A673 (cell line): ENCODE measurements at regions not wholly inside any gene's neighbourhood (a gene's known extent, or its start where the extent isn't known, plus 50 kb on each side); places are given as distances from the start of the nearest gene placed in this dataset.

Experiments used
- BruUV-seq: library from RNA; stranded (reverse); fragments of 400-500 nt; replicated peaks from 2 replicates; lab custom pipeline; 2021; lab: Mats Ljungman, UMichigan
- CTCF ChIA-PET: fragments of 300-600 bp; sonication (Branson Sonifier 250); formaldehyde crosslinking; loops from one replicate; lab custom pipeline; 2022; ENCODE audit warnings: antibody characterized with exemption; lab: Charles Lee
- POLR2A ChIA-PET: fragments of 300-600 bp; sonication (Branson Sonifier 250); formaldehyde crosslinking; loops from one replicate; lab custom pipeline; 2022; ENCODE audit warnings: antibody characterized with exemption; ENCODE audit not compliant: low non-redundant PET; lab: Charles Lee
- DNase-seq: peaks from one replicate; pipeline ENCODE4 v3.0.0-alpha.2; 2015; ENCODE audit warnings: low spot score
- H3K27ac ChIP-seq: fragments of 200-600 bp; sonication (generic); 2 replicates; pipeline ENCODE4 v1.5.1; 2016; ENCODE audit warnings: mixed run types, low read depth, mild to moderate bottlenecking, mixed read lengths, antibody characterized with exemption, low read length; ENCODE audit not compliant: poor library complexity, severe bottlenecking
- H3K27me3 ChIP-seq: fragments of 200-600 bp; sonication (generic); replicated peaks from 2 replicates; pipeline ENCODE4 v1.6.1; 2017; ENCODE audit warnings: mixed run types, low read depth, mild to moderate bottlenecking, mixed read lengths, antibody characterized with exemption, low read length; ENCODE audit not compliant: insufficient read depth, poor library complexity
- H3K36me3 ChIP-seq: fragments of 200-600 bp; sonication (generic); 2 replicates; pipeline ENCODE4 v1.6.1; 2016; ENCODE audit warnings: mixed run types, mild to moderate bottlenecking, mixed read lengths, antibody characterized with exemption, low read length; ENCODE audit not compliant: insufficient read depth, poor library complexity, severe bottlenecking
- H3K4me1 ChIP-seq: fragments of 200-600 bp; sonication (generic); 2 replicates; pipeline ENCODE4 v1.6.1; 2017; ENCODE audit warnings: mixed run types, mild to moderate bottlenecking, mixed read lengths, antibody characterized with exemption, low read length; ENCODE audit not compliant: insufficient read depth, poor library complexity, severe bottlenecking
- H3K4me3 ChIP-seq: fragments of 200-600 bp; sonication (generic); 2 replicates; pipeline ENCODE4 v1.5.1; 2016; ENCODE audit warnings: low read depth, mixed run types, mild to moderate bottlenecking, mixed read lengths, low read length; ENCODE audit not compliant: poor library complexity, severe bottlenecking
- H3K9me3 ChIP-seq: fragments of 200-600 bp; sonication (generic); 2 replicates; pipeline ENCODE4 v1.6.1; 2016; ENCODE audit warnings: mixed run types, low read depth, mild to moderate bottlenecking, mixed read lengths, antibody characterized with exemption, low read length; ENCODE audit not compliant: poor library complexity, severe bottlenecking
- EZH2 ChIP-seq: fragments of 200-600 bp; sonication (generic); IDR thresholded peaks from 2 replicates; pipeline ENCODE4 v1.6.1; 2017; ENCODE audit warnings: borderline replicate concordance, low read depth, mild to moderate bottlenecking, mixed read lengths, antibody characterized with exemption, low read length; ENCODE audit not compliant: poor library complexity, severe bottlenecking
- intact Hi-C: fragments of 100-400 bp; cut with micrococcal nuclease; formaldehyde crosslinking; loops from one replicate; pipeline ENCODE4 v1.10.0; 2022; ENCODE audit not compliant: unreplicated experiment
- TF ChIP-seq, protein P1 (sequence below): fragments of 300-800, 200-600 bp; sonication (generic); conservative IDR thresholded peaks from 2 replicates; pipeline ENCODE4 v1.5.1; 2017; ENCODE audit warnings: low read depth, mild to moderate bottlenecking, antibody characterized with exemption, low read length, moderate library complexity, mixed read lengths

GRCh38 chr14:83478741-83479140 is 1945.1 kb upstream of the SEL1L start:
- Histone ChIP-seq H3K4me3 (no peak overlapping the region), H3K27me3 (no peaks in the 10 kb centered on the region), H3K4me1 (peaks cover 4% of the 10 kb centered on the region), H3K9me3 (no peaks in the 10 kb centered on the region), H3K36me3 (no peaks in the 10 kb centered on the region), H3K27ac (no peak overlapping the region)
- intact Hi-C loops = no loop called here
- ChIA-PET CTCF (no interaction called here), POLR2A (no interaction called here)
- TF ChIP-seq EZH2 = no peak
- TF ChIP-seq, protein P1, sequence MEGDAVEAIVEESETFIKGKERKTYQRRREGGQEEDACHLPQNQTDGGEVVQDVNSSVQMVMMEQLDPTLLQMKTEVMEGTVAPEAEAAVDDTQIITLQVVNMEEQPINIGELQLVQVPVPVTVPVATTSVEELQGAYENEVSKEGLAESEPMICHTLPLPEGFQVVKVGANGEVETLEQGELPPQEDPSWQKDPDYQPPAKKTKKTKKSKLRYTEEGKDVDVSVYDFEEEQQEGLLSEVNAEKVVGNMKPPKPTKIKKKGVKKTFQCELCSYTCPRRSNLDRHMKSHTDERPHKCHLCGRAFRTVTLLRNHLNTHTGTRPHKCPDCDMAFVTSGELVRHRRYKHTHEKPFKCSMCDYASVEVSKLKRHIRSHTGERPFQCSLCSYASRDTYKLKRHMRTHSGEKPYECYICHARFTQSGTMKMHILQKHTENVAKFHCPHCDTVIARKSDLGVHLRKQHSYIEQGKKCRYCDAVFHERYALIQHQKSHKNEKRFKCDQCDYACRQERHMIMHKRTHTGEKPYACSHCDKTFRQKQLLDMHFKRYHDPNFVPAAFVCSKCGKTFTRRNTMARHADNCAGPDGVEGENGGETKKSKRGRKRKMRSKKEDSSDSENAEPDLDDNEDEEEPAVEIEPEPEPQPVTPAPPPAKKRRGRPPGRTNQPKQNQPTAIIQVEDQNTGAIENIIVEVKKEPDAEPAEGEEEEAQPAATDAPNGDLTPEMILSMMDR = no peak
- BruUV-seq = no TSS peak
- no peak for DNase-seq

DNA sequence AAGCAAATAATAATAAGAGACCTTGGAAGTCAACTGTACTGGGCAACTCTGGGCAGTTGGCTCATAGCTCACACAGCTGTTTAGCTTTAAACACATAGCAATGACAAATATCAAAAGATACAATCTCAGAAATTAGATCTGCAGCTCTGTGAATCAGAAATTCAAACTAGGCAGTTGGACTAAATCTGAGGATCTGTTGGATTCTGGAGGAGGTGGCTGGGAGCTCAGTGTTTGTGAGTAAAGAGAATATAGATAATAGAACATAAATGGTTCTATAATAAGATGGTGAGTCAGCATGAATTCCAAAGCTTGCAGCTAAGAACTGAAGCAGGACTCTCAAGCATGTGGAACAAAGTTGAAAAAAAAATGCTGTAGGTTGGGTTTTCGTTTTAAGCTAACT is 1949.4 kb upstream of the SEL1L start:
- no peak for DNase-seq
- Histone ChIP-seq H3K4me1 (peaks cover 4% of the 10 kb centered on the region), H3K36me3 (no peaks in the 10 kb centered on the region), H3K9me3 (no peaks in the 10 kb centered on the region), H3K4me3 (no peak overlapping the region), H3K27me3 (no peaks in the 10 kb centered on the region), H3K27ac (no peak overlapping the region)
- TF ChIP-seq, protein P1 = no peak
- no peak for TF ChIP-seq EZH2
- CTCF ChIA-PET = no interaction called here
- no TSS peak for BruUV-seq
- POLR2A ChIA-PET = interaction anchor here (0.6 kb wide), 1 partner anchor 791 kb away, joined by 3 read pairs; no protein-coding TSS in a partner anchor
- intact Hi-C loops = no loop called here

DNA sequence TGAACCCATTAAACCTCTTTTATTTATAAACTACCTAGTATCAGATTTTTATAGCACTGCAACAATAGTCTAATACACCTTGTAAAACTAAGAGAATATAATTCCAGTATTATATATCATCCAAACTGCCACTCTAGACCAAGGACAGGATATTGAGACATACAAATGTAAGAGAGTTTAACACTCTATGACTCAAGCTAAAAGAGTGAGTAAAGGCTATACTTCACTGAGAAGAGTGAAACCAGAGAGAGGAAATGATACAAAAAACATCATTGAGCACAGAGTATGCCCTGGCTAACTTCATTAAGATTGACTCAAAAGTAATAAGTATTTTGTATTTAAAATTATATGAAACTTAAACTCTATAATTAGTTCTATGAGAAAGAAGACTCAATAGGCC is 1951.9 kb upstream of the SEL1L start:
- CTCF ChIA-PET = no interaction called here
- Histone ChIP-seq H3K9me3 (no peaks in the 10 kb centered on the region), H3K27me3 (no peaks in the 10 kb centered on the region), H3K36me3 (no peaks in the 10 kb centered on the region), H3K4me1 (peaks cover 4% of the 10 kb centered on the region), H3K4me3 (no peak overlapping the region), H3K27ac (no peak overlapping the region)
- no TSS peak for BruUV-seq
- DNase-seq = no peak
- intact Hi-C loops = no loop called here
- no peak for TF ChIP-seq EZH2
- TF ChIP-seq, protein P1 = no peak
- POLR2A ChIA-PET = no interaction called here
